OCI-LY7 (cell line): ENCODE measurements at regions not wholly inside any gene's neighbourhood (a gene's known extent, or its start where the extent isn't known, plus 50 kb on each side); places are given as distances from the start of the nearest gene placed in this dataset.

Source experiments
- BruUV-seq: library from RNA; stranded (reverse); fragments of 400-500 nt; replicated peaks from 2 replicates; lab custom pipeline; 2021; lab: Mats Ljungman, UMichigan
- CTCF ChIA-PET: fragments of 300-600 bp; sonication (Branson Sonifier 250); formaldehyde crosslinking; loops from one replicate; lab custom pipeline; 2022; ENCODE audit warnings: antibody characterized with exemption; ENCODE audit not compliant: unreplicated experiment; lab: Charles Lee
- POLR2A ChIA-PET: fragments of 300-600 bp; sonication (Branson Sonifier 250); formaldehyde crosslinking; loops from one replicate; lab custom pipeline; 2022; ENCODE audit warnings: antibody characterized with exemption; lab: Charles Lee
- DNase-seq: peaks from one replicate; pipeline ENCODE4 v3.0.0-alpha.2; 2015; ENCODE audit warnings: low spot score
- H2AFZ ChIP-seq: fragments of 200-600 bp; sonication (generic), shearing (Covaris generic); 2 replicates; pipeline ENCODE4 v1.6.1; 2014; ENCODE audit warnings: mild to moderate bottlenecking, antibody characterized with exemption, low read length, moderate library complexity
- H3K27ac ChIP-seq: fragments of 200-600 bp; sonication (generic); 2 replicates; pipeline ENCODE4 v1.5.1; 2014; ENCODE audit warnings: mixed run types, low read depth, mild to moderate bottlenecking, moderate library complexity, low read length, inconsistent platforms; ENCODE audit not compliant: poor library complexity, severe bottlenecking
- H3K36me3 ChIP-seq: fragments of 200-600 bp; sonication (generic); 2 replicates; pipeline ENCODE4 v1.6.1; 2014; ENCODE audit warnings: mild to moderate bottlenecking, antibody characterized with exemption, low read length, moderate library complexity, mixed read lengths; ENCODE audit not compliant: insufficient read depth
- H3K4me1 ChIP-seq: fragments of 200-600 bp; sonication (generic); 2 replicates; pipeline ENCODE4 v1.5.1; 2014; ENCODE audit warnings: mild to moderate bottlenecking, low read length; ENCODE audit not compliant: insufficient read depth, poor library complexity, severe bottlenecking
- H3K4me2 ChIP-seq: fragments of 200-600 bp; sonication (generic); 2 replicates; pipeline ENCODE4 v1.6.1; 2014; ENCODE audit warnings: mild to moderate bottlenecking, low read length
- H3K4me3 ChIP-seq: fragments of 200-600 bp; sonication (generic); 2 replicates; pipeline ENCODE4 v1.5.1; 2014; ENCODE audit warnings: mild to moderate bottlenecking, low read depth, low read length; ENCODE audit not compliant: poor library complexity, severe bottlenecking
- H3K79me2 ChIP-seq: fragments of 200-600 bp; sonication (generic); 2 replicates; pipeline ENCODE4 v1.6.1; 2016; ENCODE audit warnings: low read depth, mild to moderate bottlenecking, low read length, moderate library complexity, mixed read lengths; ENCODE audit not compliant: insufficient read depth
- H3K9me2 ChIP-seq: fragments of 200-600 bp; sonication (generic); 2 replicates; pipeline ENCODE4 v1.6.1; 2016; ENCODE audit warnings: mild to moderate bottlenecking, low read length, mixed read lengths; ENCODE audit not compliant: insufficient read depth
- H3K9me3 ChIP-seq: fragments of 200-600 bp; sonication (generic); 2 replicates; pipeline ENCODE4 v1.6.1; 2014; ENCODE audit warnings: mild to moderate bottlenecking, mixed run types, low read length, mixed read lengths
- H4K20me1 ChIP-seq: fragments of 200-600 bp; sonication (generic); 2 replicates; pipeline ENCODE4 v1.6.1; 2014; ENCODE audit warnings: mild to moderate bottlenecking, antibody characterized with exemption, low read length, moderate library complexity, mixed read lengths; ENCODE audit not compliant: insufficient read depth
- EZH2phosphoT487 ChIP-seq: fragments of 200-600 bp; sonication (generic); IDR thresholded peaks from 2 replicates; pipeline ENCODE4 v1.6.1; 2018; ENCODE audit warnings: low read depth, borderline replicate concordance, mild to moderate bottlenecking, mixed run types, antibody characterized with exemption, low read length, moderate library complexity, mixed read lengths
- intact Hi-C: fragments of 100-400 bp; cut with micrococcal nuclease; formaldehyde crosslinking; loops from one replicate; pipeline ENCODE4 v1.10.0; 2022; ENCODE audit not compliant: unreplicated experiment
- TF ChIP-seq, protein P1 (sequence below): fragments of 200-600 bp; sonication (generic); conservative IDR thresholded peaks from 2 replicates; pipeline ENCODE4 v1.5.1; 2014; ENCODE audit warnings: mild to moderate bottlenecking, antibody characterized with exemption, low read length, moderate library complexity, mixed read lengths

DNA sequence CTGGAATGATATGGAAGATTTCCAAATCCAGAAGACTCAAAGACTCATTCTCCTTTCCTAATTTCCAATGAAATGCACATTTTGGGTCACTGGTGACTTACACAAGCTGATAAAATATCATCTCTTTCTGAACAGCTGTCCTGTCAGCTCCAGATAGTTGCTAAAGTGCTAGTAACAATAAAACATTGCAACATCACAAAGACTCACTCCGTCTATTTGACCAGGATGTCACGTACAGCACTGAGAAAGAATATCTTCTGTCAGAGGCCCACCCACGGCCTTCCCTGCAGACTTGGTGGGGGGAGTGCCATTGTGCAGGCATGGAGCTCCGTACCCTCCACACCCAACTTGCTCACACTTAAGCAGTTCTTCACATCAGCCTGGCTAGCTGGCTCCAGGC is 78.9 kb upstream of the EGR2 start:
- no peaks in the 10 kb centered on the region for H3K36me3 ChIP-seq
- no peak for DNase-seq
- no peaks in the 10 kb centered on the region for H3K9me3 ChIP-seq
- H3K9me2 ChIP-seq = no peaks in the 10 kb centered on the region
- no TSS peak for BruUV-seq
- ChIA-PET CTCF (no interaction called here), POLR2A (no interaction called here)
- no peak overlapping the region for H3K4me3 ChIP-seq
- H3K79me2 ChIP-seq = no peaks in the 10 kb centered on the region
- H3K27ac ChIP-seq = no peak overlapping the region
- intact Hi-C loops = no loop called here
- H4K20me1 ChIP-seq = no peaks in the 10 kb centered on the region
- no peak overlapping the region for H2AFZ ChIP-seq
- TF ChIP-seq, protein P1, sequence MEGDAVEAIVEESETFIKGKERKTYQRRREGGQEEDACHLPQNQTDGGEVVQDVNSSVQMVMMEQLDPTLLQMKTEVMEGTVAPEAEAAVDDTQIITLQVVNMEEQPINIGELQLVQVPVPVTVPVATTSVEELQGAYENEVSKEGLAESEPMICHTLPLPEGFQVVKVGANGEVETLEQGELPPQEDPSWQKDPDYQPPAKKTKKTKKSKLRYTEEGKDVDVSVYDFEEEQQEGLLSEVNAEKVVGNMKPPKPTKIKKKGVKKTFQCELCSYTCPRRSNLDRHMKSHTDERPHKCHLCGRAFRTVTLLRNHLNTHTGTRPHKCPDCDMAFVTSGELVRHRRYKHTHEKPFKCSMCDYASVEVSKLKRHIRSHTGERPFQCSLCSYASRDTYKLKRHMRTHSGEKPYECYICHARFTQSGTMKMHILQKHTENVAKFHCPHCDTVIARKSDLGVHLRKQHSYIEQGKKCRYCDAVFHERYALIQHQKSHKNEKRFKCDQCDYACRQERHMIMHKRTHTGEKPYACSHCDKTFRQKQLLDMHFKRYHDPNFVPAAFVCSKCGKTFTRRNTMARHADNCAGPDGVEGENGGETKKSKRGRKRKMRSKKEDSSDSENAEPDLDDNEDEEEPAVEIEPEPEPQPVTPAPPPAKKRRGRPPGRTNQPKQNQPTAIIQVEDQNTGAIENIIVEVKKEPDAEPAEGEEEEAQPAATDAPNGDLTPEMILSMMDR = no peak
- no peak for TF ChIP-seq EZH2phosphoT487
- no peaks in the 10 kb centered on the region for H3K4me1 ChIP-seq
- no peak overlapping the region for H3K4me2 ChIP-seq

DNA sequence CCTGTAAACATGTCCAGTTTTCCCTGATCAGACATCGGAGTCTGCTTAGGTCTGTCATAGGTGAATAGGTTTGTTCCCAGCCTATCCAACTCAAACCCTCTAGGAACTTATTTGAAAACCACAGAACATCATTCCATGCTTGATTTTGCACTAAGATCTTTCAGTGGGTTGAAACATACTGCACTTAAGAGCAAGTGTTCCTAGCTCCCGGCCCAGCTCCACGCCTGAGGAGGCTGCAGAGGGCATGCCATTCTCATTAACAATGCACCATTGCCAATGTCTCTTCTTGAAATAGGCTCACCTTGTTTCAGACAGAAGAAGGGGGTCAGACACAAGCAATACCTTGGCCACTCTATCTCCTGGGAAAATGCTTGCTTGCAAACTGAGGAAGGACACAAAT is 78.0 kb upstream of the EGR2 start:
- H3K4me1 ChIP-seq = no peaks in the 10 kb centered on the region
- no peaks in the 10 kb centered on the region for H3K9me3 ChIP-seq
- H3K36me3 ChIP-seq = no peaks in the 10 kb centered on the region
- H3K9me2 ChIP-seq = no peaks in the 10 kb centered on the region
- no peak overlapping the region for H3K4me3 ChIP-seq
- no peak for TF ChIP-seq EZH2phosphoT487
- TF ChIP-seq, protein P1 = no peak
- no peaks in the 10 kb centered on the region for H3K79me2 ChIP-seq
- H4K20me1 ChIP-seq = no peaks in the 10 kb centered on the region
- no peak for DNase-seq
- intact Hi-C loops = no loop called here
- no peak overlapping the region for H3K4me2 ChIP-seq
- H3K27ac ChIP-seq = no peak overlapping the region
- POLR2A ChIA-PET = interaction anchor here (1.0 kb wide), 1 partner anchor 49 kb away, joined by 3 read pairs; no protein-coding TSS in a partner anchor
- CTCF ChIA-PET = no interaction called here
- BruUV-seq = no TSS peak
- H2AFZ ChIP-seq = no peak overlapping the region

DNA sequence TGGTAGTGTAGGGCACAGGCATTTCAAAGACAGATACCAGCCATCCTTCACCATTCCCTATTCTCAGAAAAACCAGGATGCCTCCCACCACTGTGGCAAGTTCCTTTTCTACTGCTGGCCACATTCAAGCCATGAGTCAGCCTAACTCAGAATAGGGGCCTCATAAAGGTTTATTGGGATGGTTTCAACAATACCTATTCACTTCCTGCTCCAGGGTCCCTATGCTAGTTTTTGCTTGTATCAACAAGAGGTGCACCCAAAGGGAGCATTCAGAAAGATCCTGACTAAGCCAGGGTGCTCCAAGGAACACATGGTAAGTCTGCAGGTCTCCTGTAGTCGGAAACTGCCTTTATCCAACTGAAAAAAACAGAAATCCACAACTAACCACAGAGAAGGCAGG is 76.9 kb upstream of the EGR2 start:
- no peaks in the 10 kb centered on the region for H3K36me3 ChIP-seq
- no peak overlapping the region for H3K27ac ChIP-seq
- BruUV-seq = no TSS peak
- DNase-seq = no peak
- CTCF ChIA-PET = no interaction called here
- H3K79me2 ChIP-seq = no peaks in the 10 kb centered on the region
- H3K4me3 ChIP-seq = no peak overlapping the region
- no peaks in the 10 kb centered on the region for H3K9me2 ChIP-seq
- H3K4me1 ChIP-seq = no peaks in the 10 kb centered on the region
- no peak for TF ChIP-seq EZH2phosphoT487
- TF ChIP-seq, protein P1 = no peak
- H3K4me2 ChIP-seq = no peak overlapping the region
- intact Hi-C loops = no loop called here
- no peak overlapping the region for H2AFZ ChIP-seq
- POLR2A ChIA-PET = interaction anchor here (1.0 kb wide), 1 partner anchor 48 kb away, joined by 3 read pairs; no protein-coding TSS in a partner anchor
- no peaks in the 10 kb centered on the region for H4K20me1 ChIP-seq
- no peaks in the 10 kb centered on the region for H3K9me3 ChIP-seq
